DOHH2 (cell line): ENCODE measurements at regions not wholly inside any gene's neighbourhood (a gene's known extent, or its start where the extent isn't known, plus 50 kb on each side); places are given as distances from the start of the nearest gene placed in this dataset.

Experiments
- H3F3A ChIP-seq: fragments of 200-600 bp; sonication (generic), shearing (Covaris generic); 2 replicates; pipeline ENCODE4 v1.6.0; 2016; ENCODE audit warnings: antibody characterized with exemption, mild to moderate bottlenecking; ENCODE audit not compliant: control insufficient read depth, insufficient read depth
- H3K27ac ChIP-seq: fragments of 200-600 bp; sonication (generic); 2 replicates; pipeline ENCODE4 v1.5.1; 2014; ENCODE audit warnings: low read depth, mild to moderate bottlenecking, low read length, moderate library complexity
- H3K27me3 ChIP-seq: fragments of 200-600 bp; sonication (generic); 2 replicates; pipeline ENCODE4 v1.6.1; 2014; ENCODE audit warnings: mild to moderate bottlenecking, low read length, mixed read lengths; ENCODE audit not compliant: control insufficient read depth
- H3K36me3 ChIP-seq: fragments of 200-600 bp; sonication (generic); 2 replicates; pipeline ENCODE4 v1.6.1; 2014; ENCODE audit warnings: mild to moderate bottlenecking, low read length, moderate library complexity, mixed read lengths; ENCODE audit not compliant: control insufficient read depth
- H3K4me1 ChIP-seq: fragments of 200-600 bp; sonication (generic); 2 replicates; pipeline ENCODE4 v1.6.1; 2014; ENCODE audit warnings: mild to moderate bottlenecking, low read length, mixed read lengths; ENCODE audit not compliant: control insufficient read depth
- H3K4me2 ChIP-seq: fragments of 200-600 bp; sonication (generic); 2 replicates; pipeline ENCODE4 v1.6.0; 2014; ENCODE audit warnings: mild to moderate bottlenecking, low read length, moderate library complexity
- H3K4me3 ChIP-seq: fragments of 200-600 bp; sonication (generic); 2 replicates; pipeline ENCODE4 v1.5.1; 2014; ENCODE audit warnings: mild to moderate bottlenecking, low read length, mixed read lengths
- H3K79me2 ChIP-seq: fragments of 200-600 bp; sonication (generic); 2 replicates; pipeline ENCODE4 v1.6.1; 2014; ENCODE audit warnings: mild to moderate bottlenecking, low read length, mixed read lengths; ENCODE audit not compliant: control insufficient read depth
- H3K9me2 ChIP-seq: fragments of 200-600 bp; sonication (generic); replicated peaks from 2 replicates; pipeline ENCODE4 v1.6.1; 2014; ENCODE audit warnings: mild to moderate bottlenecking, low read length, mixed read lengths; ENCODE audit not compliant: control insufficient read depth
- H3K9me3 ChIP-seq: fragments of 200-600 bp; sonication (generic); 2 replicates; pipeline ENCODE4 v1.6.1; 2014; ENCODE audit warnings: antibody characterized with exemption, low read length, mixed read lengths; ENCODE audit not compliant: control insufficient read depth, insufficient read depth
- H4K20me1 ChIP-seq: fragments of 200-600 bp; sonication (generic); 2 replicates; pipeline ENCODE4 v1.6.0; 2014; ENCODE audit warnings: low read depth, mild to moderate bottlenecking, antibody characterized with exemption, low read length, moderate library complexity; ENCODE audit not compliant: control insufficient read depth, insufficient read depth
- EZH2phosphoT487 ChIP-seq: fragments of 200-600 bp; sonication (generic); IDR thresholded peaks from 2 replicates; pipeline ENCODE4 v1.6.1; 2017; ENCODE audit warnings: borderline replicate concordance, mild to moderate bottlenecking, antibody characterized with exemption, low read length, moderate library complexity, mixed read lengths
- TF ChIP-seq, protein P1 (sequence below): fragments of 200-600 bp; sonication (generic); IDR thresholded peaks from one replicate; pipeline ENCODE4 v1.5.1; 2014; ENCODE audit warnings: antibody characterized with exemption, mild to moderate bottlenecking, low read depth, low read length; ENCODE audit not compliant: poor library complexity, severe bottlenecking

DNA sequence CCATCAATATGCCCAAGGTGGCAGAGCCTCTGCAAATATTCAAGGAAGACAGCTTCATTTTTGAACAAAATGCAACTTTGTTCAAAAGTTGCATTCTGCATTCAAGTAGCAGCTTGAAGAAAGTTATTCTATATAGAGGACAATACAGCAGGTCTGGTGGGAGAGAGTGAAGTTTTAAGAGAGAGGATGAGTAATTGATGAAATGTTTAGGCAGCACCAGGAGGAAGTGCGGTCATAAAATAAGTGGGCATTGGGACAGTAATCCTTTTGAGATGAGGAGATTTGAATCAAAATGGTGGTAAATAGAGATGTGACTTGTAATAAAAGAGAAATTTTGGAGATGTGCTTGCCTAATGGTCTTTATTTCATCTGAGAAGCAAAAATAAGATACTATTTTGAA lies 607.3 kb upstream of the ZNF385D start:
- Histone ChIP-seq H4K20me1 (no peaks in the 10 kb centered on the region), H3K4me3 (no peak overlapping the region), H3K4me1 (no peaks in the 10 kb centered on the region), H3K36me3 (no peaks in the 10 kb centered on the region), H3K9me3 (no peaks in the 10 kb centered on the region), H3K4me2 (no peak overlapping the region), H3K27ac (no peak overlapping the region), H3K27me3 (no peaks in the 10 kb centered on the region), H3K9me2 (no peaks in the 10 kb centered on the region), H3K79me2 (no peaks in the 10 kb centered on the region), H3F3A (no peaks in the 10 kb centered on the region)
- TF ChIP-seq, protein P1, sequence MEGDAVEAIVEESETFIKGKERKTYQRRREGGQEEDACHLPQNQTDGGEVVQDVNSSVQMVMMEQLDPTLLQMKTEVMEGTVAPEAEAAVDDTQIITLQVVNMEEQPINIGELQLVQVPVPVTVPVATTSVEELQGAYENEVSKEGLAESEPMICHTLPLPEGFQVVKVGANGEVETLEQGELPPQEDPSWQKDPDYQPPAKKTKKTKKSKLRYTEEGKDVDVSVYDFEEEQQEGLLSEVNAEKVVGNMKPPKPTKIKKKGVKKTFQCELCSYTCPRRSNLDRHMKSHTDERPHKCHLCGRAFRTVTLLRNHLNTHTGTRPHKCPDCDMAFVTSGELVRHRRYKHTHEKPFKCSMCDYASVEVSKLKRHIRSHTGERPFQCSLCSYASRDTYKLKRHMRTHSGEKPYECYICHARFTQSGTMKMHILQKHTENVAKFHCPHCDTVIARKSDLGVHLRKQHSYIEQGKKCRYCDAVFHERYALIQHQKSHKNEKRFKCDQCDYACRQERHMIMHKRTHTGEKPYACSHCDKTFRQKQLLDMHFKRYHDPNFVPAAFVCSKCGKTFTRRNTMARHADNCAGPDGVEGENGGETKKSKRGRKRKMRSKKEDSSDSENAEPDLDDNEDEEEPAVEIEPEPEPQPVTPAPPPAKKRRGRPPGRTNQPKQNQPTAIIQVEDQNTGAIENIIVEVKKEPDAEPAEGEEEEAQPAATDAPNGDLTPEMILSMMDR, result no peak
- no peak for TF ChIP-seq EZH2phosphoT487

DNA sequence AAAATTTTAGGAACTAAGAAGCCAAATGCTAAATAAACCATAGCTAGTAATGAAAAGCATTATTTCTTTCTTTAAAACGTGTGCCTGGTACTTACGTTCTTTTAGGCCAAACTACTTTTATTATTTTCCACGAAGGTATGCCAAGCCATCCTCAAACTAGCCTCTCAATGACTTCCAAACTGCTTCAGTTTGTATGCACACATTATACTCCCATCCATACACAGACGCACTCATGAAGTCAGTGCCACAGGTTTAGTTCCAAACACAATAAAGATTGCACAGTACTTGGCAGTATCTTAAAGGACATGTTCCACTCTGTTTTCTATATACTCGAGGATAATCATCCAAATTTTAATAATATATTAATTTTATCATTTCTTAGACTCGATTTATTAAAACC lies 609.2 kb upstream of the ZNF385D start:
- Histone ChIP-seq H3K4me2 (no peak overlapping the region), H3K27me3 (no peaks in the 10 kb centered on the region), H3K9me2 (no peaks in the 10 kb centered on the region), H4K20me1 (no peaks in the 10 kb centered on the region), H3K4me1 (no peaks in the 10 kb centered on the region), H3K79me2 (no peaks in the 10 kb centered on the region), H3K4me3 (no peak overlapping the region), H3K36me3 (no peaks in the 10 kb centered on the region), H3K27ac (no peak overlapping the region), H3K9me3 (no peaks in the 10 kb centered on the region), H3F3A (no peaks in the 10 kb centered on the region)
- TF ChIP-seq EZH2phosphoT487, result no peak
- TF ChIP-seq, protein P1, result no peak

DNA sequence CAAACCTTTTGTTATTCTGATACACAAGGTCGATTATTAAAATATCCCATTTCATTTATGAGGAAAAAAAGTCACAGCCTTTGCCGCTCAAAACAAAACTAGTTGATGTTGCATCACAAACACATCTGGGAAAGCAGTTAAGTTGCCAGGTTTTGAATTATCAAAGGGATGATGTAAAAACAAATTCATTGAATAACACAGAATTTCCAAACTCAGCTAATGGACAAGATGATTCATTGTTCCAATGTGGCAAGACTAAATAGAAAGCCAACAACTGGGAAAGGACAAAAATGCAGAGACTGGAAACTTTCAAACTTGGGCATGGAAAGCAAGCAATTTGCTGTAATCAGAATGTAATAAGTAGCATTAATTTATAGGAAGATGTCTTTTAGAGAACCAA lies 610.0 kb upstream of the ZNF385D start:
- H3K4me1 ChIP-seq, result no peaks in the 10 kb centered on the region
- H3K27ac ChIP-seq, result no peak overlapping the region
- H3K27me3 ChIP-seq, result no peaks in the 10 kb centered on the region
- no peaks in the 10 kb centered on the region for H3F3A ChIP-seq
- no peaks in the 10 kb centered on the region for H3K79me2 ChIP-seq
- H3K9me3 ChIP-seq, result no peaks in the 10 kb centered on the region
- TF ChIP-seq, protein P1, result no peak
- no peak for TF ChIP-seq EZH2phosphoT487
- H3K4me2 ChIP-seq, result no peak overlapping the region
- H4K20me1 ChIP-seq, result no peaks in the 10 kb centered on the region
- H3K36me3 ChIP-seq, result no peaks in the 10 kb centered on the region
- no peak overlapping the region for H3K4me3 ChIP-seq
- H3K9me2 ChIP-seq, result no peaks in the 10 kb centered on the region

DNA sequence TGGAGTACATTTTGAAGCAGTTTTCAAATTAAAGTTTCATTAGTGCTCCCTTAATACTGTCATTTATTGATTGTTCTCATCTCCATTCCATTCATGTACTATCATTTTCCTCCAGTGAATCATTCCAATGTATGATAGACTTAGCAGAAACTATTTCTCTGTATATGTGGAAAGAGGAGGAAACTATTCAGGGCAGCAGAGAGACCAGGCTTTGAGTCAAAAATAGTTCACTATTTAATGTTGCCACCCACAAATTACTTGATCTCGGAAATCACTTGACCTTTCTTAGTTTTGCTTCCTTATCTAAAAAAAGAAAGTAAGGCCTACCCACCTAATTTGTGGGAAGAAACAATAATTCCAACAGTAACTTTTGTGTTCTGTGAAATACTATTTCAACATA lies 610.5 kb upstream of the ZNF385D start:
- Histone ChIP-seq H3K4me3 (no peak overlapping the region), H3K79me2 (no peaks in the 10 kb centered on the region), H3K36me3 (no peaks in the 10 kb centered on the region), H3K9me2 (no peaks in the 10 kb centered on the region), H3K27me3 (no peaks in the 10 kb centered on the region), H4K20me1 (no peaks in the 10 kb centered on the region), H3F3A (no peaks in the 10 kb centered on the region), H3K9me3 (no peaks in the 10 kb centered on the region), H3K4me1 (no peaks in the 10 kb centered on the region), H3K4me2 (no peak overlapping the region), H3K27ac (no peak overlapping the region)
- TF ChIP-seq, protein P1, result no peak
